Astrocyte (in vitro differentiated cells and primary cell): ENCODE measurements at regions not wholly inside any gene's neighbourhood (a gene's known extent, or its start where the extent isn't known, plus 50 kb on each side); places are given as distances from the start of the nearest gene placed in this dataset.

Experiments
- EZH2 ChIP-seq: IDR thresholded peaks from 2 replicates; pipeline ENCODE4 v1.6.1; 2012; ENCODE audit warnings: mild to moderate bottlenecking, low read length, inconsistent platforms; ENCODE audit not compliant: insufficient read depth
- TF ChIP-seq, protein P1 (sequence below): IDR thresholded peaks from 2 replicates; pipeline ENCODE4 v1.5.1; 2011; ENCODE audit warnings: low read depth, mild to moderate bottlenecking, inconsistent platforms, low read length, moderate library complexity; ENCODE audit not compliant: insufficient read depth

DNA sequence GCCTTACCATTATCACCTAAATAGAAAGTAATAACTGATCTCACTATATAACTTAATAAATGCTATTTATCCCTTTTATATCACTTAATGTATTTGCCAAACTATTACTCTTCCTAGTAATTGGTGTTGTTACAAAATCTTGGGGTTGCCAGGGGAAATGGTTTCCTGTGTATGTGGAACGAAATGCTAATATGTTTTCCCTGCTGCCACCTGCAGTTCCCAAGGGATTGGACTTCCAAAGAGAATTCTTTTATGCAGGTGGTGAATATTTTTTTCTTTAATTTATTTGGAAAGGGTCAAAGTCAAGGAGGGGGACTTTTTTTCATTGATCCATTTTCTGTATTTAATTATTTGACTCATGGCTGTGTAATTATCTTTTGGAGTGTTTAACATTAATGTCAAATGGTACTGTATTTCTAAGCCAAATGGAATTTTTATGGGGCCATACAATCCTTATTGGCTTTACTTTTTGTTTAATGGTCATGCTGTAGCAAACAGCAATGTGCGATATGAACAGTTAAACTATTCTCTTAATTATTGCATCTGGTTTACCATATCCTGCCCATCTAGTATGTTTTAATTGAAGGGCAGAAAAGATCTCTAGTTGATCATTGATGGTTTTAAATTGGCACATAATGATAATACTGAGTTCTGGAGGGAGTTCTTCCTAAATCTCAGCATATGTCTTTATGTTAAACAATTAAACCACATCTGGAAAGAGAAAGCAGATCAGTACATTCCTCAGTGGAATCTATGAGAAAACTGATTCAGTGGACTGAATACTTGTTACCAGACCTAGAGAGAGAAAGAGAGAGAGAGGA is 486.3 kb downstream of the TTLL7 start:
- TF ChIP-seq, protein P1, sequence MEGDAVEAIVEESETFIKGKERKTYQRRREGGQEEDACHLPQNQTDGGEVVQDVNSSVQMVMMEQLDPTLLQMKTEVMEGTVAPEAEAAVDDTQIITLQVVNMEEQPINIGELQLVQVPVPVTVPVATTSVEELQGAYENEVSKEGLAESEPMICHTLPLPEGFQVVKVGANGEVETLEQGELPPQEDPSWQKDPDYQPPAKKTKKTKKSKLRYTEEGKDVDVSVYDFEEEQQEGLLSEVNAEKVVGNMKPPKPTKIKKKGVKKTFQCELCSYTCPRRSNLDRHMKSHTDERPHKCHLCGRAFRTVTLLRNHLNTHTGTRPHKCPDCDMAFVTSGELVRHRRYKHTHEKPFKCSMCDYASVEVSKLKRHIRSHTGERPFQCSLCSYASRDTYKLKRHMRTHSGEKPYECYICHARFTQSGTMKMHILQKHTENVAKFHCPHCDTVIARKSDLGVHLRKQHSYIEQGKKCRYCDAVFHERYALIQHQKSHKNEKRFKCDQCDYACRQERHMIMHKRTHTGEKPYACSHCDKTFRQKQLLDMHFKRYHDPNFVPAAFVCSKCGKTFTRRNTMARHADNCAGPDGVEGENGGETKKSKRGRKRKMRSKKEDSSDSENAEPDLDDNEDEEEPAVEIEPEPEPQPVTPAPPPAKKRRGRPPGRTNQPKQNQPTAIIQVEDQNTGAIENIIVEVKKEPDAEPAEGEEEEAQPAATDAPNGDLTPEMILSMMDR: no peak
- no peak for TF ChIP-seq EZH2
